HepG2 (cell line): ENCODE measurements at regions not wholly inside any gene's neighbourhood (a gene's known extent, or its start where the extent isn't known, plus 50 kb on each side); places are given as distances from the start of the nearest gene placed in this dataset.

Experiments
- ATAC-seq: fragments of 200-7000 bp; cut with Tn5 transposase; 3 replicates; pipeline ENCODE4 v1.9.1; 2020; ENCODE audit warnings: mild to moderate bottlenecking, moderate library complexity
- BruUV-seq: library from RNA; stranded (reverse); fragments of 400-500 nt; replicated peaks from 2 replicates; lab custom pipeline; 2021; lab: Mats Ljungman, UMichigan
- CTCF ChIA-PET: fragments of 300-600 bp; formaldehyde crosslinking; extraction: SDS; loops from one replicate; lab custom pipeline; 2021; ENCODE audit warnings: low total read pairs, inconsistent platforms, low intra/inter-chr PET ratio; lab: Yijun Ruan, JAX
- POLR2A ChIA-PET: fragments of 350-600 bp; sonication (Branson Sonifier 250); formaldehyde crosslinking; loops from one replicate; lab custom pipeline; 2020; ENCODE audit warnings: antibody characterized with exemption, inconsistent platforms; lab: Yijun Ruan, JAX
- DNase-seq: peaks from one replicate; pipeline ENCODE4 v3.0.0-alpha.2; 2015; ENCODE audit warnings: low spot score
- FAIRE-seq: peaks from 3 replicates; lab custom pipeline; 2011; peaks lifted over from hg19 to GRCh38; lab: Jason Lieb, UNC
- H2AFZ ChIP-seq: one replicate; pipeline ENCODE4 v1.6.1; 2011; ENCODE audit warnings: low read length, inconsistent platforms
- H3K27ac ChIP-seq: fragments of 300-600 bp; 3 replicates; pipeline ENCODE4 v1.8.0; 2011; ENCODE audit warnings: mixed run types, mild to moderate bottlenecking, mixed read lengths, low read length, inconsistent platforms; ENCODE audit not compliant: insufficient read depth; ENCODE audit errors: extremely low read length
- H3K27me3 ChIP-seq, 2 experiments: fragments of 200-600 bp in 1 of 2; 2 replicates in 1 of 2; 3 replicates in 1 of 2; pipeline versions ENCODE4 v1.6.0 to v1.8.0; 2011; ENCODE audit warnings: low read length in 2 of 2, mild to moderate bottlenecking in 2 of 2, moderate library complexity in 2 of 2, inconsistent platforms in 1 of 2; ENCODE audit not compliant: insufficient read depth in 2 of 2, control insufficient read depth in 1 of 2
- H3K36me3 ChIP-seq, 2 experiments: fragments of 200-600 bp in 1 of 2; replicated peaks in 1 of 2; 2 replicates in 1 of 2; 3 replicates in 1 of 2; pipeline versions ENCODE4 v1.5.1 to v1.8.0; 2011; ENCODE audit warnings: low read length in 2 of 2, inconsistent platforms in 1 of 2; ENCODE audit not compliant: insufficient read depth in 2 of 2, control insufficient read depth in 1 of 2
- H3K4me1 ChIP-seq: 2 replicates; pipeline ENCODE4 v1.5.1; 2012; ENCODE audit warnings: low read length, inconsistent platforms; ENCODE audit not compliant: insufficient read depth
- H3K4me2 ChIP-seq: 2 replicates; pipeline ENCODE4 v1.6.0; 2011; ENCODE audit warnings: low read depth, low read length, inconsistent platforms
- H3K4me3 ChIP-seq, 3 experiments: fragments of 200-600 bp in 1 of 3; sonication (generic), shearing (Covaris generic) in 1 of 3; replicated peaks in 1 of 3; 2 replicates each; pipeline ENCODE4 v1.5.1; 2011 to 2016; ENCODE audit warnings: low read length in 3 of 3, inconsistent platforms in 2 of 3, low read depth in 2 of 3, mild to moderate bottlenecking in 2 of 3, control low read depth in 1 of 3, mixed read lengths in 1 of 3; ENCODE audit not compliant: insufficient read depth in 1 of 3
- H3K79me2 ChIP-seq: one replicate; pipeline ENCODE4 v1.6.1; 2011; ENCODE audit warnings: low read length, inconsistent platforms; ENCODE audit not compliant: insufficient read depth
- H3K9ac ChIP-seq: 2 replicates; pipeline ENCODE4 v1.6.0; 2011; ENCODE audit warnings: mild to moderate bottlenecking, low read depth, low read length, inconsistent platforms; ENCODE audit not compliant: insufficient read depth
- H3K9me3 ChIP-seq: 2 replicates; pipeline ENCODE4 v1.5.1; 2012; ENCODE audit warnings: mild to moderate bottlenecking, low read length
- H4K20me1 ChIP-seq: 2 replicates; pipeline ENCODE4 v1.6.0; 2011; ENCODE audit warnings: inconsistent platforms, mild to moderate bottlenecking, low read length, moderate library complexity; ENCODE audit not compliant: insufficient read depth
- ISL2 ChIP-seq: sonication (generic); formaldehyde crosslinking; IDR thresholded peaks from 2 replicates; pipeline ENCODE4 v1.5.0; 2020; ENCODE audit warnings: missing genetic modification reagents
- MAFF ChIP-seq: IDR thresholded peaks from 2 replicates; pipeline ENCODE4 v1.6.1; 2011; ENCODE audit warnings: low read depth, low read length, improper control_type of control experiment
- MAFK ChIP-seq, 2 experiments: IDR thresholded peaks in 1 of 2; conservative IDR thresholded peaks in 1 of 2; 2 replicates each; pipeline ENCODE4 v1.6.1; 2011; ENCODE audit warnings: improper control_type of control experiment in 2 of 2, low read length in 2 of 2
- RAD21 ChIP-seq: fragments of 450-650 bp; formaldehyde crosslinking; IDR thresholded peaks from 2 replicates; pipeline ENCODE4 v1.5.0; 2020; ENCODE audit warnings: mild to moderate bottlenecking
- RNF219 ChIP-seq: sonication (generic); formaldehyde crosslinking; IDR thresholded peaks from 2 replicates; pipeline ENCODE4 v1.5.0; 2020; ENCODE audit warnings: mild to moderate bottlenecking, missing genetic modification reagents
- SOX6 ChIP-seq, 2 experiments: fragments of 450-650 bp in 1 of 2; sonication (generic) in 1 of 2; formaldehyde crosslinking in 1 of 2; IDR thresholded peaks; 2 replicates each; pipeline versions ENCODE4 v1.4.0 to v1.6.1; 2017 to 2020; ENCODE audit warnings: antibody characterized with exemption in 1 of 2, mild to moderate bottlenecking in 1 of 2, missing genetic modification reagents in 1 of 2
- SP5 ChIP-seq: IDR thresholded peaks from 2 replicates; pipeline ENCODE4 v1.6.1; 2016; ENCODE audit warnings: low read depth, borderline replicate concordance
- SRSF9 ChIP-seq: fragments of 200-400 bp; formaldehyde crosslinking; IDR thresholded peaks from 2 replicates; pipeline ENCODE4 v1.6.1; 2018; ENCODE audit warnings: borderline replicate concordance, mild to moderate bottlenecking, low read depth, low read length; ENCODE audit not compliant: insufficient read depth, poor library complexity, severe bottlenecking
- ZNF18 ChIP-seq: sonication (generic); formaldehyde crosslinking; IDR thresholded peaks from 2 replicates; pipeline ENCODE4 v1.8.0; 2022; ENCODE audit warnings: mild to moderate bottlenecking, missing genetic modification reagents; ENCODE audit not compliant: insufficient replicate concordance
- ZNF331 ChIP-seq: sonication (generic); formaldehyde crosslinking; IDR thresholded peaks from 2 replicates; pipeline ENCODE4 v1.4.0; 2020; ENCODE audit warnings: missing genetic modification reagents
- ZNF879 ChIP-seq: sonication (generic); formaldehyde crosslinking; IDR thresholded peaks from 2 replicates; pipeline ENCODE4 v1.8.1; 2023; ENCODE audit warnings: missing genetic modification reagents
- WGBS: methylation state at CpG from one replicate; pipeline ENCODE4 v1.1.6; 2017; ENCODE audit warnings: low lambda C conversion rate; 5-methylcytosine and 5-hydroxymethylcytosine counted together
- in situ Hi-C: cut with HindIII; loops from 2 replicates; pipeline ENCODE4 v1.10.0; 2017; ENCODE audit warnings: low pct_unique_long_range_greater_than_20kb; ENCODE audit not compliant: extremely low pct_ligation_motif_present
- intact Hi-C: fragments of 100-400 bp; cut with micrococcal nuclease; formaldehyde crosslinking; loops from one replicate; pipeline ENCODE4 v1.10.0; 2022; ENCODE audit not compliant: unreplicated experiment

GRCh38 chr6:112735129-112735528, 388.0 kb downstream of the RFPL4B start:
- CTCF ChIA-PET, result no interaction called here
- FAIRE-seq (no peak), ATAC-seq (no peak), DNase-seq (no peak)
- Histone ChIP-seq H3K79me2 (no peaks in the 10 kb centered on the region), H3K4me2 (no peak overlapping the region), H3K4me1 (no peaks in the 10 kb centered on the region), H3K36me3 (no peaks in the 10 kb centered on the region), H2AFZ (no peak overlapping the region), H3K4me3 (no peak overlapping the region), H3K9ac (no peak overlapping the region), H3K27ac (no peak overlapping the region), H3K27me3 (no peaks in the 10 kb centered on the region), H3K9me3 (peaks cover 6% of the 10 kb centered on the region), H4K20me1 (no peaks in the 10 kb centered on the region)
- intact Hi-C loops (no loop called here), in situ Hi-C loops (no loop called here)
- TF ChIP-seq ZNF18 (CRISPR knock-in tag) (no peak), ISL2 (no peak), SOX6 (IDR thresholded peaks at IDR 0.05) (no peak), SOX6 (CRISPR knock-in tag; IDR thresholded peaks at IDR 0.05) (no peak), RNF219 (CRISPR knock-in tag) (no peak), ZNF331 (no peak), RAD21 (CRISPR knock-in tag) (no peak), SP5 (CRISPR knock-in tag) (no peak), ZNF879 (CRISPR knock-in tag) (no peak), SRSF9 (no peak), MAFF (peak; percentile 58; the same call in 1 of the 2 replicates), MAFK (conservative IDR thresholded peaks at IDR 0.05 in 1 of 2, IDR thresholded peaks at IDR 0.05 in 1 of 2; ENCODE audit: low read length in 2 of 2) (peak; percentile 19 to 67; a peak in 2 of 4 replicates)
- no TSS peak for BruUV-seq
- POLR2A ChIA-PET, result no interaction called here
- WGBS, result 36% methylated on average over 1 of the region's 1 CpG
